GM19438 (cell line): ENCODE measurements at regions not wholly inside any gene's neighbourhood (a gene's known extent, or its start where the extent isn't known, plus 50 kb on each side); places are given as distances from the start of the nearest gene placed in this dataset.

Source experiments
- ATAC-seq: cut with Tn5 transposase; IDR thresholded peaks from one replicate; pipeline ENCODE4 v1.9.1; 2021; ENCODE audit warnings: low read depth; ENCODE audit not compliant: unreplicated experiment

DNA sequence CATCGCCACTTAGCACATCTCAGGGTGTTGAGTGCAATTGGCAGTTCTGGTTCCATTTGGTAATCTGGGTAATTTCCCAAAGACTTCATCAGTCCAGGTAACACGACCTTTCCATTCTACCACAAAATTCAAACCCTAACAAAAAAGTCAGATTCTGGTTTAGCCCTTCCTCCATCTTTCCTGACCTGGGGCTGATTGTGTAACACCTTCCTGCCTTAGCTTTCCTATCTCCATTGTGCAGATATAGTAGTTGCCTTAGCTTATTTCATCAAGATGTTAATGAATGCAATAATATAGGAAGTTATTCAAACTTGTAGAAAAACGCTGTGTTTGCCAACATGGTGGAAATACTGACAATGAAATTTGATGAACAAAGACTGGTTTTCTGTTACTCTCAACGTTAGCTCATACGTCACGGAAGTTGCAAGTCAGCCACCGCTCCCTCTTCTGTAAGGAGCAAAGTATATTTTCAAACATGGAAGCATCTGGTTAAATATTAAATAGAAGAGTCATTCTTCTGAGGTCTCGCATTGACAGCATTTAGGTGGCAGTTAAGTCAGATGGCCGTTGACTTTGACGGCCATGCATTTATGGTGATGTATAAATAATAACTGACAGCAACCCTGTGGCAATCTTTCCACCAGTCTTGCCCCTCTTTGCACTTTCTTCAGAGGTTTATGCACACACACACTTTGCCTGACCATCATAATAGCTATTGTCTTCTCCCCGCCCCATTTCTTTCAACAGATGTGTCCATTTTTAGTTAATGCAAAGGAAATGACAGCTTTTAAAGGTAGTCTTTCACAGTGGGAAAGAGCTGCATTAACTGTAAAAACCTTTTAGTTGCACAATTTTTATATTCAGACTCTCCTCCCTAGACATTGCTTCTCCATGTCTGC lies 205.1 kb upstream of the BMPER start:
- ATAC-seq: no peak

DNA sequence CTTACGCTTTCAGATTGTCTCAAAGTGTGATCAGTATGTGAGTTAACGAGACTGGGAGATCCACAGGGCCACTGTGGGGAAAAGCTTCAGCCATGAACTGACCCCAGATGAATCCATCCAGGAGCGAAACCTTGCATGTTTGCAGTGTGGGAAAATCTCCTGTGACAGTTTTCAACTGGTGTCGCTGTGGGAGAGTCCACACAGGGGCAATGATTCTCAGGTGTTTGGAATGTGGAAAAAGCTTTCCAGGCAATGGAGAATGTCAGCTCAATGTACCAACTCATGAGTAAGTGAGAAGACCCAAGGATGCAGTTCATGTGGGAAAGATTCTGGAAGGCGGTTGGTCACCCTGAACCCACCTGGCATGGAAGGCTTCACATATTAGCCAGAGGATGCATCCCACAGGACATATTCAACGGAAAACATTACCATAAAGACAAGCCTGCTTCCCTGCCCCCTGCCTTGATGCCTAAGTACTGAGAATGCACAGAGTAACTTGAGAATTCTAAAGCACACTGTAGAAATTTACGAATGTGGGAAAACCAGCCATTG lies 204.1 kb upstream of the BMPER start:
- no peak for ATAC-seq

DNA sequence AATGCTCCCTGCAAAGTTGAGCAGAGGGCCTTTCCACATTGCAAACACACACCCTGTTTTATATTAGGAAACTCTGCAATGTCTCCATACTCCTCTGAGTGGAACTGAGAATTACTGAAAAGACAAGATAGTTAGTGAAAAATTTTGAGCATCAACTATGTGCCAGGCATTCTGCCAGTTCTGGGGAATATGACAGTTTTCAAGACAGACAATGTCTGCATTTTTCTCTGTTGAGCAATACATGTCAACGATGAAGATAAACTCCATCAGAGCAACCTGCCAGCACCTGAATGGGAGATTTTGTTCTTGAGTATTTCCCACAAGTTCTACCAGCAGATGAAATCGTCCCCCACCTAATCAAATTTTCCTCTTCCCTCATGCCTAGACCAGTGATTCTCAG lies 203.4 kb upstream of the BMPER start:
- no peak for ATAC-seq

- no peak for ATAC-seq
Measured at GRCh38 chr7:33702514-33703054, 202.8 kb upstream of the BMPER start.

GRCh38 chr7:33705333-33705833 lies 200.0 kb upstream of the BMPER start:
- ATAC-seq: no peak

- ATAC-seq: no peak
Measured at GRCh38 chr7:33706186-33706585, 199.2 kb upstream of the BMPER start.

DNA sequence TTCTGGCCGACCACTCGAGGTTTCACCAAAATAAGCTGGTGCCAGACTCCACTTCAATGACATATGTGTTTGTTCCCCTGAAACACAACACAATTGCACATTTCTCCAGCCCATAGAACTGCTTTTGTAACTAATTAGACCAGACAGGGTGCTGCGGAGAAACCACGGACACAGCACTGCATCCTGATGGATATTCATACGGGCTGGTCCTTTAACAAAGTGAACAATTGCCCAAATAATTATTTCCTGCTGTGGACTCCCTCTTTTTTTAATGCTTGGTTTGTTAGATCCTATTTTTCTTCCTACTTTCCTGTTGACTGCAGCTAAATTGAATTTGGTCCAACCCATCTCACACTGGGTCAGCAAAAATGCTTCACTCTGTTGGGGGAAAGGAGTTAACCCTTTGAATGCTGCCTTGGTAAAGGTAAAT lies 198.6 kb upstream of the BMPER start:
- ATAC-seq: no peak

GRCh38 chr7:33707427-33707826 lies 197.9 kb upstream of the BMPER start:
- no peak for ATAC-seq

GRCh38 chr7:33710608-33711007 lies 194.7 kb upstream of the BMPER start:
- no peak for ATAC-seq

- ATAC-seq: no peak
Measured at GRCh38 chr7:33711231-33712019, 193.9 kb upstream of the BMPER start.

- no peak for ATAC-seq
Measured at GRCh38 chr7:33712020-33712414, 193.3 kb upstream of the BMPER start.

GRCh38 chr7:33714208-33714607 lies 191.1 kb upstream of the BMPER start:
- ATAC-seq: no peak

GRCh38 chr7:33716581-33717477 lies 188.5 kb upstream of the BMPER start:
- no peak for ATAC-seq

- no peak for ATAC-seq
Measured at GRCh38 chr7:33719059-33719581, 186.2 kb upstream of the BMPER start.

DNA sequence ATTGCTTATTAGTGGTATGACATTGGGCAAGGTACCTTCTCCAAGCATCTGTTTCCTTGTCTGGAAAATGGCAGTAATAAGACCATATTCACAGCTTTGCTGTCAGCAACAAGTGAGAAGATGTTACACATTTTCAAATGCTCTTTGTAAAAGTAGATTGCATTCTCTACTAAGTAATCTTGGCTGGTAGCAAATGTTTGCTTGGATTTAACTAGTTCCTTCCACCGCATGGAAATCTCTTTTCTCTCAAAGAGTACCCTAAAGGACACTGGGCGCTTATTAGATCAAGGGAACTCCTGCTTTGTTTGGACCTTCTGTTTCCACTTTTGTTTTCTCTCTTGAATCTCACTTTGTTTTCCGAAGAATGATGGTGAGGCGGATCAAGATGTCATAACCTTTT lies 185.2 kb upstream of the BMPER start:
- ATAC-seq: no peak

DNA sequence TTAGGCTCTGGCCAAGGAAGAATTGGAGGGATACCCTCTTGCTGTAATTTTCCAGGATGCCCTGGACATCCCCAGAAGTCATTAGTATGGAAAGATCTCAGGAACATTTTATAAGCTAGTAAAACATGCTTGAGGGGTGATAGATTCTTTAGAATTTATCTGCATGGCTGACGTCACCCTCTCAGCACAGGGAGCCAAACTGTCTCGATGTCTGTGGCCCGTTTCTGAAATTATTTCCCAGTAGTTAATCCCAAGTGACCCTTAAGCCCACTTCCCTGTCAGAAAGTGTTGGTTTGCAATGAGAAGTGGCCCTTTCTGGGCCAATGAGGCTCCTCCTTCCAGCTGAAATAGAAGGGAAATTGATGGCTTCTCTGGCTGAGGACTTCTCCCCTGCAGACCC lies 184.5 kb upstream of the BMPER start:
- ATAC-seq: no peak

DNA sequence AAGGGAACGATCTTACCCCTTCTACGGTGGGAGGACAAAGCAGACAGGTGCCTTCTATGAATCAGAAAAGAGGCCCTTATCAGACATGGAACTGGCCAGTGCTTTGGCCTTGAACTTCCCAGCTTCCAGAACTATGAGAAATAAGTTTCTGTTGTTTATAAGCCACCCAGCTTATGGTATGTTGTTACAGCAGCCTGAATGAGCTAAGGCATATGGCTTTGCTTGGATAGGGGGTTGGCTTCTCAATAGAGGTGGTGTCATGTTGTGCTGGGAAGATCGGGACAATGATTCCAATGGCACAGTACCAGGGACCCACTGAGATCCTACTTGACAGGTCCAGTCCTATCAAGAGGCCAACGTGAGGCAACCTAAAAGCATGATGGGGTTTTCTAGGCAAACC lies 183.4 kb upstream of the BMPER start:
- ATAC-seq: no peak

DNA sequence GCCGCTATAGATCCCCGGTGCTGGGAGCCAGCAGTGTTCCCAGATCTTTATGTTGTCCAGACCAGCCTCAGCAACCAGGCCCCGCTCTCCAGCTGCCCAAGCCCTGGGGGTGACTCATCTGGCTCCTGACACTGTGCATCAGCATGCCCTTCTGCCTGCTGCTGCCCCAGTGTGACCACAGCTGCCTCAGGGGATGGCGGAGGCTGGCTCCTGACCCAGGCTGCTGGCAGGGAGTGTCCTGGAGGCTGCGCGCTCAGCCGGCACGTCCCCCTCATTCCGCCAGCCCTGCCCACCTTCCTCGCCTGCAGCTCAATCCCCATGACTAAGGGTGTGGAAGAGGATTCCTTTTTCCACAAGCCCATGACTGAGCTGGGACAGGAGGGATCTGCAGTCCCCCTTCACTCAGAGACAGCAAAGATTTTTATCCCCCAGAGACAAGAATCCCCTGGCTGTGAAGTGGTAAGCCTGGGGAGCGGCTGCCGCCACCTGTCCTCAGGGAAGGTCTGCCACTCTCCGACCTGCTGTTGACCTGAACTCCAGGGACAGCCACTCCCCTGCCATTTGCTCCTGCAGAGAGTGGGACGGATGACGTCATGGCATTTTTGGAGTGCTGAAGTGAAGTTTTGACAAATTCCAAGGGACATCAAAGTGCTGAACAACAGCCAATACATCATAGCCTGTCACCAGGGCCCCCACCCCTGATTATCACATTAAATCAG lies 182.8 kb upstream of the BMPER start:
- ATAC-seq: no peak

DNA sequence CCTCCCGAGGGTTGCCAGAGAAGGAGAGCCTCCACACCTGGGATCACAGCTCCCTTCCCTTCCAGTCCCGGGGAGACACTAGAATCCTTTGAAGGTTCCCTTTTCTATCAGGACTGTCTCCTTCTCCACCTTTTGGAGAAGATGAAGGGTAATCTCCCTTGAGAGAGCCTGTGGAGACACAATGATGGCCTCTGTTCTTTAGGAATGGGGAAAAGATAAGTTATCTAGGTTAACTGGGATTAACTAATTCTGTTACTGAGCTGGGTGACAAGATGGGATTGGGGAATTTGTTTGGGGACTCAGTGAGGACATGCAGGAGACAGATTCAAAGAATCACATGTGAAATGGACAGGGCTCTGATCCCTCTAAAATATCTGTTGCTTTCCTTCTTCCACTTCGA lies 181.1 kb upstream of the BMPER start:
- ATAC-seq: no peak
